GM23338 (cell line): ENCODE measurements at regions not wholly inside any gene's neighbourhood (a gene's known extent, or its start where the extent isn't known, plus 50 kb on each side); places are given as distances from the start of the nearest gene placed in this dataset.

Experiments used
- ATAC-seq: fragments of 200-7000 bp; cut with Tn5 transposase; 3 replicates; pipeline ENCODE4 v1.9.1; 2020
- DNase-seq: peaks from one replicate; pipeline ENCODE4 v3.0.0-alpha.2; 2015; ENCODE audit warnings: low spot score
- H2AFZ ChIP-seq: fragments of 200-600 bp; sonication (generic); 2 replicates; pipeline ENCODE4 v1.8.0; 2016; ENCODE audit warnings: antibody characterized with exemption, mild to moderate bottlenecking, moderate library complexity
- H3F3A ChIP-seq: fragments of 200-600 bp; sonication (generic); replicated peaks from 2 replicates; pipeline ENCODE4 v1.8.0; 2017; ENCODE audit warnings: antibody characterized with exemption, mixed run types, low read depth
- H3K27ac ChIP-seq: fragments of 200-600 bp; sonication (generic); 2 replicates; pipeline ENCODE4 v1.6.1; 2016; ENCODE audit warnings: low read depth
- H3K27me3 ChIP-seq: fragments of 200-600 bp; sonication (generic); 2 replicates; pipeline ENCODE4 v1.8.0; 2016; ENCODE audit warnings: mild to moderate bottlenecking, mixed run types, moderate library complexity; ENCODE audit not compliant: insufficient read depth
- H3K36me3 ChIP-seq: fragments of 200-600 bp; sonication (generic); 2 replicates; pipeline ENCODE4 v1.8.0; 2016; ENCODE audit warnings: mild to moderate bottlenecking; ENCODE audit not compliant: insufficient read depth
- H3K4me1 ChIP-seq: fragments of 200-600 bp; sonication (generic); 2 replicates; pipeline ENCODE4 v1.8.0; 2016; ENCODE audit warnings: mild to moderate bottlenecking, moderate library complexity; ENCODE audit not compliant: insufficient read depth
- H3K4me2 ChIP-seq: fragments of 200-600 bp; sonication (generic); 2 replicates; pipeline ENCODE4 v1.7.1; 2017; ENCODE audit warnings: mixed run types
- H3K4me3 ChIP-seq: fragments of 200-600 bp; sonication (generic); 2 replicates; pipeline ENCODE4 v1.6.1; 2016; ENCODE audit warnings: mixed run types
- H3K79me2 ChIP-seq: fragments of 200-600 bp; sonication (generic); replicated peaks from 2 replicates; pipeline ENCODE4 v1.8.0; 2017; ENCODE audit warnings: mild to moderate bottlenecking; ENCODE audit not compliant: insufficient read depth
- H3K9me2 ChIP-seq: fragments of 200-600 bp; sonication (generic); 2 replicates; pipeline ENCODE4 v1.8.0; 2017; ENCODE audit not compliant: insufficient read depth
- H4K20me1 ChIP-seq: fragments of 200-600 bp; sonication (generic); replicated peaks from 2 replicates; pipeline ENCODE4 v1.8.0; 2017; ENCODE audit warnings: mild to moderate bottlenecking; ENCODE audit not compliant: insufficient read depth
- H3K27ac Mint-ChIP-seq: 2 replicates; pipeline ENCODE4 v1.8.0; 2020; ENCODE audit warnings: inconsistent platforms, mild to moderate bottlenecking, moderate library complexity, mixed read lengths
- H3K27me3 Mint-ChIP-seq: 3 replicates; pipeline ENCODE4 v1.8.0; 2022; ENCODE audit warnings: low read depth, mild to moderate bottlenecking, moderate library complexity, mixed read lengths, inconsistent platforms; ENCODE audit not compliant: insufficient read depth, poor library complexity
- H3K36me3 Mint-ChIP-seq: 3 replicates; pipeline ENCODE4 v1.8.0; 2021; ENCODE audit warnings: low read depth, mild to moderate bottlenecking, inconsistent platforms, moderate library complexity, mixed read lengths
- H3K4me1 Mint-ChIP-seq: 3 replicates; pipeline ENCODE4 v1.8.0; 2020; ENCODE audit warnings: mild to moderate bottlenecking, inconsistent platforms, mixed read lengths
- H3K4me3 Mint-ChIP-seq: 3 replicates; pipeline ENCODE4 v1.8.0; 2021; ENCODE audit warnings: moderate library complexity, mild to moderate bottlenecking, inconsistent platforms, mixed read lengths
- H3K9me3 Mint-ChIP-seq: 3 replicates; pipeline ENCODE4 v1.8.0; 2020; ENCODE audit warnings: moderate library complexity, mild to moderate bottlenecking, inconsistent platforms, mixed read lengths
- CREB1 ChIP-seq: fragments of 250-450 bp; sonication (Bioruptor Pico); IDR thresholded peaks from 2 replicates; pipeline ENCODE4 v1.5.0; 2020; ENCODE audit warnings: low read depth, mild to moderate bottlenecking, moderate library complexity
- EZH2 ChIP-seq: fragments of 200-600 bp; sonication (generic); IDR thresholded peaks from one replicate; pipeline ENCODE4 v1.8.0; 2017; ENCODE audit warnings: antibody characterized with exemption, mild to moderate bottlenecking, low read depth; ENCODE audit not compliant: unreplicated experiment
- EZH2phosphoT487 ChIP-seq: fragments of 200-600 bp; sonication (generic); IDR thresholded peaks from one replicate; pipeline ENCODE4 v1.8.1; 2018; ENCODE audit warnings: antibody characterized with exemption; ENCODE audit not compliant: unreplicated experiment
- JUNB ChIP-seq: IDR thresholded peaks from one replicate; pipeline ENCODE4 v1.6.1; 2016; ENCODE audit warnings: antibody characterized with exemption; ENCODE audit not compliant: unreplicated experiment
- NANOG ChIP-seq: IDR thresholded peaks from 2 replicates; pipeline ENCODE4 v1.6.1; 2016; ENCODE audit warnings: antibody characterized with exemption, borderline replicate concordance
- POLR2AphosphoS5 ChIP-seq: IDR thresholded peaks from 2 replicates; pipeline ENCODE4 v1.6.1; 2016; ENCODE audit warnings: antibody characterized with exemption, low read depth
- STAT1 ChIP-seq: IDR thresholded peaks from one replicate; pipeline ENCODE4 v1.6.1; 2016; ENCODE audit warnings: antibody characterized with exemption; ENCODE audit not compliant: unreplicated experiment
- ZNF114 ChIP-seq: fragments of 250-450 bp; sonication (Bioruptor Pico); IDR thresholded peaks from 2 replicates; pipeline ENCODE4 v1.5.0; 2020; ENCODE audit warnings: mild to moderate bottlenecking, moderate library complexity
- ZNF331 ChIP-seq: fragments of 250-450 bp; sonication (Bioruptor Pico); IDR thresholded peaks from 2 replicates; pipeline ENCODE4 v1.5.0; 2020; ENCODE audit warnings: low read depth, mild to moderate bottlenecking, moderate library complexity
- TF ChIP-seq, protein P1 (sequence below): IDR thresholded peaks from 2 replicates; pipeline ENCODE4 v1.6.1; 2016; ENCODE audit warnings: antibody characterized with exemption
- TF ChIP-seq, protein P2 (sequence below), 2 experiments: fragments of 200-600 bp in 1 of 2; sonication (generic) in 1 of 2; conservative IDR thresholded peaks; 2 replicates each; pipeline versions ENCODE4 v1.5.1 to v1.6.1; 2016 to 2017; ENCODE audit warnings: antibody characterized with exemption in 2 of 2, low read depth in 2 of 2, mild to moderate bottlenecking in 2 of 2, moderate library complexity in 1 of 2
- TF ChIP-seq, protein P3 (sequence below): fragments of 250-450 bp; sonication (Bioruptor Pico); IDR thresholded peaks from 2 replicates; pipeline ENCODE4 v1.5.0; 2020; ENCODE audit warnings: mild to moderate bottlenecking, moderate library complexity
- TF ChIP-seq, protein P4 (sequence below): IDR thresholded peaks from one replicate; pipeline ENCODE4 v1.6.1; 2018; ENCODE audit warnings: antibody characterized with exemption; ENCODE audit not compliant: unreplicated experiment

DNA sequence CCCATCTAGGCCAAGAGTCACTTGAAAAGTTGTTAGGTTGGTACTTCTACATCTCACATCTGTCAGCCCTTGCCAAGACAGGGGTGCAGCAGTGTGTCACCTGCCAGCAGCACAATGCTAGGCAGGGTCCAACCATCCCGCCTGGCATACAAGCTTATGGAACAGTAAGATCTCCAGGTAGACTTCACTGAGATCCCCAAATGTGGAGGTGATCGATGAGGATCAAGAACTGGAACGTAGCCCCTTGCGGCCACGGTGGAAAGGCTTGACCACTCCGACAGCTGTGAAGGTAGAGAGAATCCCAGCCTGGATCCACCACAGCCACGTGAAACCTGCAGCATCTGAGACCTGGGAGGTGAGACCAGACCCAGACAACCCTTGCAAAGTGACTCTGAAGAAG lies 696.0 kb upstream of the LMO3 start:
- Histone ChIP-seq H2AFZ (no peak overlapping the region), H3K4me2 (no peak overlapping the region), H3K4me3 (no peak overlapping the region), H3K36me3 (peaks cover 3% of the 10 kb centered on the region; the same call in 1 of the 2 replicates), H3K4me1 (no peaks in the 10 kb centered on the region), H3F3A (no peaks in the 10 kb centered on the region), H3K9me2 (peaks cover 9% of the 10 kb centered on the region; the same call in 1 of the 2 replicates), H4K20me1 (no peaks in the 10 kb centered on the region), H3K27me3 (no peaks in the 10 kb centered on the region), H3K79me2 (no peaks in the 10 kb centered on the region), H3K27ac (no peak overlapping the region)
- TF ChIP-seq, protein P1, sequence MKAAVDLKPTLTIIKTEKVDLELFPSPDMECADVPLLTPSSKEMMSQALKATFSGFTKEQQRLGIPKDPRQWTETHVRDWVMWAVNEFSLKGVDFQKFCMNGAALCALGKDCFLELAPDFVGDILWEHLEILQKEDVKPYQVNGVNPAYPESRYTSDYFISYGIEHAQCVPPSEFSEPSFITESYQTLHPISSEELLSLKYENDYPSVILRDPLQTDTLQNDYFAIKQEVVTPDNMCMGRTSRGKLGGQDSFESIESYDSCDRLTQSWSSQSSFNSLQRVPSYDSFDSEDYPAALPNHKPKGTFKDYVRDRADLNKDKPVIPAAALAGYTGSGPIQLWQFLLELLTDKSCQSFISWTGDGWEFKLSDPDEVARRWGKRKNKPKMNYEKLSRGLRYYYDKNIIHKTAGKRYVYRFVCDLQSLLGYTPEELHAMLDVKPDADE: no peak
- no peak for TF ChIP-seq EZH2
- TF ChIP-seq CREB1 (CRISPR knock-in tag): no peak
- no peak for TF ChIP-seq STAT1
- no peak for TF ChIP-seq JUNB
- TF ChIP-seq EZH2phosphoT487: no peak
- no peak for TF ChIP-seq ZNF331 (CRISPR knock-in tag)
- TF ChIP-seq, protein P2, sequence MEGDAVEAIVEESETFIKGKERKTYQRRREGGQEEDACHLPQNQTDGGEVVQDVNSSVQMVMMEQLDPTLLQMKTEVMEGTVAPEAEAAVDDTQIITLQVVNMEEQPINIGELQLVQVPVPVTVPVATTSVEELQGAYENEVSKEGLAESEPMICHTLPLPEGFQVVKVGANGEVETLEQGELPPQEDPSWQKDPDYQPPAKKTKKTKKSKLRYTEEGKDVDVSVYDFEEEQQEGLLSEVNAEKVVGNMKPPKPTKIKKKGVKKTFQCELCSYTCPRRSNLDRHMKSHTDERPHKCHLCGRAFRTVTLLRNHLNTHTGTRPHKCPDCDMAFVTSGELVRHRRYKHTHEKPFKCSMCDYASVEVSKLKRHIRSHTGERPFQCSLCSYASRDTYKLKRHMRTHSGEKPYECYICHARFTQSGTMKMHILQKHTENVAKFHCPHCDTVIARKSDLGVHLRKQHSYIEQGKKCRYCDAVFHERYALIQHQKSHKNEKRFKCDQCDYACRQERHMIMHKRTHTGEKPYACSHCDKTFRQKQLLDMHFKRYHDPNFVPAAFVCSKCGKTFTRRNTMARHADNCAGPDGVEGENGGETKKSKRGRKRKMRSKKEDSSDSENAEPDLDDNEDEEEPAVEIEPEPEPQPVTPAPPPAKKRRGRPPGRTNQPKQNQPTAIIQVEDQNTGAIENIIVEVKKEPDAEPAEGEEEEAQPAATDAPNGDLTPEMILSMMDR (conservative IDR thresholded peaks at IDR 0.05; ENCODE audit: low read depth in 2 of 2): no peak
- no peak for TF ChIP-seq POLR2AphosphoS5
- no peak for TF ChIP-seq ZNF114 (CRISPR knock-in tag)
- TF ChIP-seq, protein P3, sequence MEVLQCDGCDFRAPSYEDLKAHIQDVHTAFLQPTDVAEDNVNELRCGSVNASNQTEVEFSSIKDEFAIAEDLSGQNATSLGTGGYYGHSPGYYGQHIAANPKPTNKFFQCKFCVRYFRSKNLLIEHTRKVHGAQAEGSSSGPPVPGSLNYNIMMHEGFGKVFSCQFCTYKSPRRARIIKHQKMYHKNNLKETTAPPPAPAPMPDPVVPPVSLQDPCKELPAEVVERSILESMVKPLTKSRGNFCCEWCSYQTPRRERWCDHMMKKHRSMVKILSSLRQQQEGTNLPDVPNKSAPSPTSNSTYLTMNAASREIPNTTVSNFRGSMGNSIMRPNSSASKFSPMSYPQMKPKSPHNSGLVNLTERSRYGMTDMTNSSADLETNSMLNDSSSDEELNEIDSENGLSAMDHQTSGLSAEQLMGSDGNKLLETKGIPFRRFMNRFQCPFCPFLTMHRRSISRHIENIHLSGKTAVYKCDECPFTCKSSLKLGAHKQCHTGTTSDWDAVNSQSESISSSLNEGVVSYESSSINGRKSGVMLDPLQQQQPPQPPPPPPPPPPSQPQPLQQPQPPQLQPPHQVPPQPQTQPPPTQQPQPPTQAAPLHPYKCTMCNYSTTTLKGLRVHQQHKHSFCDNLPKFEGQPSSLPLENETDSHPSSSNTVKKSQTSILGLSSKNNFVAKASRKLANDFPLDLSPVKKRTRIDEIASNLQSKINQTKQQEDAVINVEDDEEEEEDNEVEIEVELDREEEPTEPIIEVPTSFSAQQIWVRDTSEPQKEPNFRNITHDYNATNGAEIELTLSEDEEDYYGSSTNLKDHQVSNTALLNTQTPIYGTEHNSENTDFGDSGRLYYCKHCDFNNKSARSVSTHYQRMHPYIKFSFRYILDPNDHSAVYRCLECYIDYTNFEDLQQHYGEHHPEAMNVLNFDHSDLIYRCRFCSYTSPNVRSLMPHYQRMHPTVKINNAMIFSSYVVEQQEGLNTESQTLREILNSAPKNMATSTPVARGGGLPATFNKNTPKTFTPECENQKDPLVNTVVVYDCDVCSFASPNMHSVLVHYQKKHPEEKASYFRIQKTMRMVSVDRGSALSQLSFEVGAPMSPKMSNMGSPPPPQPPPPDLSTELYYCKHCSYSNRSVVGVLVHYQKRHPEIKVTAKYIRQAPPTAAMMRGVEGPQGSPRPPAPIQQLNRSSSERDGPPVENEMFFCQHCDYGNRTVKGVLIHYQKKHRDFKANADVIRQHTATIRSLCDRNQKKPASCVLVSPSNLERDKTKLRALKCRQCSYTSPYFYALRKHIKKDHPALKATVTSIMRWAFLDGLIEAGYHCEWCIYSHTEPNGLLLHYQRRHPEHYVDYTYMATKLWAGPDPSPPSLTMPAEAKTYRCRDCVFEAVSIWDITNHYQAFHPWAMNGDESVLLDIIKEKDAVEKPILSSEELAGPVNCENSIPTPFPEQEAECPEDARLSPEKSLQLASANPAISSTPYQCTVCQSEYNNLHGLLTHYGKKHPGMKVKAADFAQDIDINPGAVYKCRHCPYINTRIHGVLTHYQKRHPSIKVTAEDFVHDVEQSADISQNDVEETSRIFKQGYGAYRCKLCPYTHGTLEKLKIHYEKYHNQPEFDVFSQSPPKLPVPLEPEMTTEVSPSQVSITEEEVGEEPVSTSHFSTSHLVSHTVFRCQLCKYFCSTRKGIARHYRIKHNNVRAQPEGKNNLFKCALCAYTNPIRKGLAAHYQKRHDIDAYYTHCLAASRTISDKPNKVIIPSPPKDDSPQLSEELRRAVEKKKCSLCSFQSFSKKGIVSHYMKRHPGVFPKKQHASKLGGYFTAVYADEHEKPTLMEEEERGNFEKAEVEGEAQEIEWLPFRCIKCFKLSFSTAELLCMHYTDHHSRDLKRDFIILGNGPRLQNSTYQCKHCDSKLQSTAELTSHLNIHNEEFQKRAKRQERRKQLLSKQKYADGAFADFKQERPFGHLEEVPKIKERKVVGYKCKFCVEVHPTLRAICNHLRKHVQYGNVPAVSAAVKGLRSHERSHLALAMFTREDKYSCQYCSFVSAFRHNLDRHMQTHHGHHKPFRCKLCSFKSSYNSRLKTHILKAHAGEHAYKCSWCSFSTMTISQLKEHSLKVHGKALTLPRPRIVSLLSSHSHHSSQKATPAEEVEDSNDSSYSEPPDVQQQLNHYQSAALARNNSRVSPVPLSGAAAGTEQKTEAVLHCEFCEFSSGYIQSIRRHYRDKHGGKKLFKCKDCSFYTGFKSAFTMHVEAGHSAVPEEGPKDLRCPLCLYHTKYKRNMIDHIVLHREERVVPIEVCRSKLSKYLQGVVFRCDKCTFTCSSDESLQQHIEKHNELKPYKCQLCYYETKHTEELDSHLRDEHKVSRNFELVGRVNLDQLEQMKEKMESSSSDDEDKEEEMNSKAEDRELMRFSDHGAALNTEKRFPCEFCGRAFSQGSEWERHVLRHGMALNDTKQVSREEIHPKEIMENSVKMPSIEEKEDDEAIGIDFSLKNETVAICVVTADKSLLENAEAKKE (CRISPR knock-in tag): no peak
- TF ChIP-seq, protein P4, sequence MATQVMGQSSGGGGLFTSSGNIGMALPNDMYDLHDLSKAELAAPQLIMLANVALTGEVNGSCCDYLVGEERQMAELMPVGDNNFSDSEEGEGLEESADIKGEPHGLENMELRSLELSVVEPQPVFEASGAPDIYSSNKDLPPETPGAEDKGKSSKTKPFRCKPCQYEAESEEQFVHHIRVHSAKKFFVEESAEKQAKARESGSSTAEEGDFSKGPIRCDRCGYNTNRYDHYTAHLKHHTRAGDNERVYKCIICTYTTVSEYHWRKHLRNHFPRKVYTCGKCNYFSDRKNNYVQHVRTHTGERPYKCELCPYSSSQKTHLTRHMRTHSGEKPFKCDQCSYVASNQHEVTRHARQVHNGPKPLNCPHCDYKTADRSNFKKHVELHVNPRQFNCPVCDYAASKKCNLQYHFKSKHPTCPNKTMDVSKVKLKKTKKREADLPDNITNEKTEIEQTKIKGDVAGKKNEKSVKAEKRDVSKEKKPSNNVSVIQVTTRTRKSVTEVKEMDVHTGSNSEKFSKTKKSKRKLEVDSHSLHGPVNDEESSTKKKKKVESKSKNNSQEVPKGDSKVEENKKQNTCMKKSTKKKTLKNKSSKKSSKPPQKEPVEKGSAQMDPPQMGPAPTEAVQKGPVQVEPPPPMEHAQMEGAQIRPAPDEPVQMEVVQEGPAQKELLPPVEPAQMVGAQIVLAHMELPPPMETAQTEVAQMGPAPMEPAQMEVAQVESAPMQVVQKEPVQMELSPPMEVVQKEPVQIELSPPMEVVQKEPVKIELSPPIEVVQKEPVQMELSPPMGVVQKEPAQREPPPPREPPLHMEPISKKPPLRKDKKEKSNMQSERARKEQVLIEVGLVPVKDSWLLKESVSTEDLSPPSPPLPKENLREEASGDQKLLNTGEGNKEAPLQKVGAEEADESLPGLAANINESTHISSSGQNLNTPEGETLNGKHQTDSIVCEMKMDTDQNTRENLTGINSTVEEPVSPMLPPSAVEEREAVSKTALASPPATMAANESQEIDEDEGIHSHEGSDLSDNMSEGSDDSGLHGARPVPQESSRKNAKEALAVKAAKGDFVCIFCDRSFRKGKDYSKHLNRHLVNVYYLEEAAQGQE: no peak
- TF ChIP-seq NANOG: no peak
- Mint-ChIP-seq H3K27ac (no peak overlapping the region), H3K36me3 (peaks cover 26% of the 10 kb centered on the region; the same call in 2 of the 3 replicates), H3K4me3 (no peak overlapping the region), H3K27me3 (no peaks in the 10 kb centered on the region), H3K4me1 (no peaks in the 10 kb centered on the region), H3K9me3 (peaks cover 40% of the 10 kb centered on the region)
- ATAC-seq (no peak), DNase-seq (no peak)
